ENCODE measurements at regions not wholly inside any gene's neighbourhood (a gene's known extent, or its start where the extent isn't known, plus 50 kb on each side); places are given as distances from the start of the nearest gene placed in this dataset.

- Histone ChIP-seq H3K4me1 (peaks cover 3% of the 10 kb centered on the region), H3K27me3 (no peaks in the 10 kb centered on the region), H3K9me3 (no peaks in the 10 kb centered on the region), H3K27ac (no peak overlapping the region), H3K36me3 (ENCODE audit: low read depth, missing control alignments) (no peaks in the 10 kb centered on the region), H3K4me3 (no peak overlapping the region)
- no peak for DNase-seq
- no peak for TF ChIP-seq POLR2A (IDR thresholded peaks at IDR 0.05)
- TF ChIP-seq, protein P1, sequence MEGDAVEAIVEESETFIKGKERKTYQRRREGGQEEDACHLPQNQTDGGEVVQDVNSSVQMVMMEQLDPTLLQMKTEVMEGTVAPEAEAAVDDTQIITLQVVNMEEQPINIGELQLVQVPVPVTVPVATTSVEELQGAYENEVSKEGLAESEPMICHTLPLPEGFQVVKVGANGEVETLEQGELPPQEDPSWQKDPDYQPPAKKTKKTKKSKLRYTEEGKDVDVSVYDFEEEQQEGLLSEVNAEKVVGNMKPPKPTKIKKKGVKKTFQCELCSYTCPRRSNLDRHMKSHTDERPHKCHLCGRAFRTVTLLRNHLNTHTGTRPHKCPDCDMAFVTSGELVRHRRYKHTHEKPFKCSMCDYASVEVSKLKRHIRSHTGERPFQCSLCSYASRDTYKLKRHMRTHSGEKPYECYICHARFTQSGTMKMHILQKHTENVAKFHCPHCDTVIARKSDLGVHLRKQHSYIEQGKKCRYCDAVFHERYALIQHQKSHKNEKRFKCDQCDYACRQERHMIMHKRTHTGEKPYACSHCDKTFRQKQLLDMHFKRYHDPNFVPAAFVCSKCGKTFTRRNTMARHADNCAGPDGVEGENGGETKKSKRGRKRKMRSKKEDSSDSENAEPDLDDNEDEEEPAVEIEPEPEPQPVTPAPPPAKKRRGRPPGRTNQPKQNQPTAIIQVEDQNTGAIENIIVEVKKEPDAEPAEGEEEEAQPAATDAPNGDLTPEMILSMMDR (IDR thresholded peaks at IDR 0.05): no peak
- intact Hi-C loops (cut with DNase I; ENCODE audit: low total_unique reads): no loop called here
- WGBS, 2 donors: 96 to 99% methylated on average over 6 to 8 of the region's 8 CpGs
Measured at GRCh38 chr9:90059436-90059835, 454.6 kb downstream of the GADD45G start.

DNA sequence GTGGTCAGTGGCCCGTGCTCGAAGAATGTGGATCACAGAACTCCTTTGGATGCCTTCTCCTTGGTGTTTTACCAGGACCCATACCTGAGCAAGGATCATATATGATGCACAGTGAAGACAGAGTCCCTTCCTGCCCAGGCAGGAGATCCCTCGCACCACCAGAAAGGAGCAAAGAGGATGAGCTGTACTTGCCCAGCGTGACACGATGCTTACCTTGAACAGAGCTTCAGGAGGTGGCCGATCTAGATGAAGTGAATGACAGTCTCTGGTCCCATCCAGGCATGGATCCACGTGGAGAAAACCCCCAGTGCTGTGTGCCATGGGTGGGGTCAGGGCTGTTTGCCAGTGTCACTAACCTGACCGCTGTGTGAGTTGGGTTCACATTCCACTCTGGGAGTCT, 455.4 kb downstream of the GADD45G start:
- Histone ChIP-seq H3K27ac (no peak overlapping the region), H3K4me3 (no peak overlapping the region), H3K9me3 (no peaks in the 10 kb centered on the region), H3K36me3 (ENCODE audit: low read depth, missing control alignments) (no peaks in the 10 kb centered on the region), H3K4me1 (peaks cover 7% of the 10 kb centered on the region), H3K27me3 (no peaks in the 10 kb centered on the region)
- 87 to 95% methylated on average over 4 to 8 of the region's 8 CpGs for WGBS, 2 donors
- TF ChIP-seq, protein P1 (IDR thresholded peaks at IDR 0.05): no peak
- no peak for TF ChIP-seq POLR2A (IDR thresholded peaks at IDR 0.05)
- no peak for DNase-seq
- intact Hi-C loops (cut with DNase I; ENCODE audit: low total_unique reads): no loop called here

- H3K27ac ChIP-seq: no peak overlapping the region
- H3K4me1 ChIP-seq: peaks cover 7% of the 10 kb centered on the region
- no peak for DNase-seq
- no peak overlapping the region for H3K4me3 ChIP-seq
- WGBS, 2 donors: 86 to 96% methylated on average over 1 of the region's 1 CpG
- H3K27me3 ChIP-seq: no peaks in the 10 kb centered on the region
- no peak for TF ChIP-seq POLR2A (IDR thresholded peaks at IDR 0.05)
- TF ChIP-seq, protein P1 (IDR thresholded peaks at IDR 0.05): no peak
- intact Hi-C loops (cut with DNase I; ENCODE audit: low total_unique reads): no loop called here
- no peaks in the 10 kb centered on the region for H3K36me3 ChIP-seq (ENCODE audit: low read depth, missing control alignments)
- no peaks in the 10 kb centered on the region for H3K9me3 ChIP-seq
Measured at GRCh38 chr9:90061187-90061586, 456.4 kb downstream of the GADD45G start.

GRCh38 chr9:90062982-90063381, 458.2 kb downstream of the GADD45G start:
- Histone ChIP-seq H3K4me3 (no peak overlapping the region), H3K36me3 (ENCODE audit: low read depth, missing control alignments) (no peaks in the 10 kb centered on the region), H3K4me1 (peaks cover 7% of the 10 kb centered on the region), H3K27me3 (no peaks in the 10 kb centered on the region), H3K9me3 (no peaks in the 10 kb centered on the region), H3K27ac (no peak overlapping the region)
- intact Hi-C loops (cut with DNase I; ENCODE audit: low total_unique reads): no loop called here
- no peak for DNase-seq
- 77 to 95% methylated on average over 1 of the region's 1 CpG for WGBS, 2 donors
- no peak for TF ChIP-seq POLR2A (IDR thresholded peaks at IDR 0.05)
- TF ChIP-seq, protein P1 (IDR thresholded peaks at IDR 0.05): no peak

GRCh38 chr9:90064248-90064647, 459.4 kb downstream of the GADD45G start:
- intact Hi-C loops (cut with DNase I; ENCODE audit: low total_unique reads): no loop called here
- Histone ChIP-seq H3K27me3 (no peaks in the 10 kb centered on the region), H3K27ac (no peak overlapping the region)

More at GRCh38 chr9:90064248-90064647, 459.4 kb downstream of the GADD45G start:
- TF ChIP-seq, protein P1 (IDR thresholded peaks at IDR 0.05): no peak
- no peak for TF ChIP-seq POLR2A (IDR thresholded peaks at IDR 0.05)
- Histone ChIP-seq H3K4me3 (no peak overlapping the region), H3K9me3 (no peaks in the 10 kb centered on the region), H3K4me1 (peaks cover 7% of the 10 kb centered on the region), H3K36me3 (ENCODE audit: low read depth, missing control alignments) (no peaks in the 10 kb centered on the region)
- no peak for DNase-seq
- WGBS, 2 donors: 32 to 39% methylated on average over 2 of the region's 2 CpGs

Measured in testis (tissue), 2 donors.